ENCODE measurements at regions not wholly inside any gene's neighbourhood (a gene's known extent, or its start where the extent isn't known, plus 50 kb on each side); places are given as distances from the start of the nearest gene placed in this dataset.

GRCh38 chr15:57872281-57873030 lies 165.9 kb downstream of the POLR2M start:
- no peak for TF ChIP-seq FEZF1 (tag by site-specific recombination; IDR thresholded peaks at IDR 0.05)
- TF ChIP-seq CTCF (tag by site-specific recombination; IDR thresholded peaks at IDR 0.05) = no peak
- no peak for TF ChIP-seq ZNF239 (tag by site-specific recombination; IDR thresholded peaks at IDR 0.05)
- no peak for TF ChIP-seq PRDM10 (tag by site-specific recombination; IDR thresholded peaks at IDR 0.05)
- TF ChIP-seq ZNF707 (tag by site-specific recombination; IDR thresholded peaks at IDR 0.05) = no peak
- no peak for TF ChIP-seq ZBTB21 (tag by site-specific recombination; IDR thresholded peaks at IDR 0.05)
- no peak for TF ChIP-seq ZSCAN18 (tag by site-specific recombination; IDR thresholded peaks at IDR 0.05)
- no peak for TF ChIP-seq PBX3 (CRISPR knock-in tag; IDR thresholded peaks at IDR 0.05)
- no peak for TF ChIP-seq ZBTB8A (tag by site-specific recombination; IDR thresholded peaks at IDR 0.05)
- TF ChIP-seq GLIS2 (tag by site-specific recombination; IDR thresholded peaks at IDR 0.05) = no peak
- TF ChIP-seq ZNF324 (tag by site-specific recombination; IDR thresholded peaks at IDR 0.05) = no peak
- no peak for TF ChIP-seq PATZ1 (tag by site-specific recombination; IDR thresholded peaks at IDR 0.05)

Data from HEK293 (cell line).